Stimulated activated CD4-positive, alpha-beta T cell treated with anti-CD3 and anti-CD28 coated beads, Interleukin-1b, Interleukin-23, amount 100 ng/mL, for 1 hour (primary cell): ENCODE measurements at regions not wholly inside any gene's neighbourhood (a gene's known extent, or its start where the extent isn't known, plus 50 kb on each side); places are given as distances from the start of the nearest gene placed in this dataset.
"Not testable (repeated sequence)": the region's sequence is repeated elsewhere in the genome, so short reads cannot be mapped to it uniquely, and the experiment has no call there.

Source experiments
- DNase-seq, 2 donors: peaks; one replicate each; pipeline ENCODE4 v3.0.0-alpha.2; 2020; ENCODE audit warnings: low read depth in 2 of 2

- no peak for DNase-seq
These were observed 93.0 kb upstream of the EGFL6 start for GRCh38 chrX:13476384-13476783.

GRCh38 chrX:13474164-13474516 lies 95.3 kb upstream of the EGFL6 start:
- no peak for DNase-seq

- no peak for DNase-seq
These were observed 95.8 kb upstream of the EGFL6 start for GRCh38 chrX:13473442-13474163.

- DNase-seq, result no peak
These were observed 96.4 kb upstream of the EGFL6 start for GRCh38 chrX:13472975-13473374.

GRCh38 chrX:13471269-13471668 lies 98.1 kb upstream of the EGFL6 start:
- no peak for DNase-seq

- no peak for DNase-seq
These were observed 98.8 kb upstream of the EGFL6 start for GRCh38 chrX:13470685-13470977.

- DNase-seq, result no peak
These were observed 99.3 kb upstream of the EGFL6 start for GRCh38 chrX:13469963-13470684.

- DNase-seq, result no peak
These were observed 101.3 kb upstream of the EGFL6 start for GRCh38 chrX:13468096-13468495.

GRCh38 chrX:13467243-13467642 lies 102.2 kb upstream of the EGFL6 start:
- DNase-seq, result no peak

- no peak for DNase-seq
These were observed 104.7 kb upstream of the EGFL6 start for GRCh38 chrX:13464599-13465275.

GRCh38 chrX:13463608-13464007 lies 105.8 kb upstream of the EGFL6 start:
- DNase-seq, result no peak

- no peak for DNase-seq
These were observed 117.1 kb upstream of the EGFL6 start for GRCh38 chrX:13452283-13452682.

GRCh38 chrX:13449441-13449840 lies 120.0 kb upstream of the EGFL6 start:
- no peak for DNase-seq

- no peak for DNase-seq
These were observed 120.5 kb upstream of the EGFL6 start for GRCh38 chrX:13448941-13449340.

- not testable (repeated sequence) for DNase-seq
These were observed 121.8 kb upstream of the ATXN3L start for GRCh38 chrX:13441608-13442007.

- DNase-seq, result no peak
These were observed 120.3 kb upstream of the ATXN3L start for GRCh38 chrX:13440176-13440575.

- DNase-seq, result no peak
These were observed 113.4 kb upstream of the ATXN3L start for GRCh38 chrX:13433298-13433605.

- DNase-seq, result no peak
These were observed 112.8 kb upstream of the ATXN3L start for GRCh38 chrX:13432414-13433297.

GRCh38 chrX:13430136-13430827 lies 110.4 kb upstream of the ATXN3L start:
- no peak for DNase-seq

GRCh38 chrX:13428053-13428786 lies 108.4 kb upstream of the ATXN3L start:
- no peak for DNase-seq

GRCh38 chrX:13427441-13428052 lies 107.7 kb upstream of the ATXN3L start:
- no peak for DNase-seq
